Stimulated activated CD4-positive, alpha-beta T cell treated with anti-CD3 and anti-CD28 coated beads, Interleukin-4, amount 100 ng/mL, for 48 hours (primary cell): ENCODE measurements at regions not wholly inside any gene's neighbourhood (a gene's known extent, or its start where the extent isn't known, plus 50 kb on each side); places are given as distances from the start of the nearest gene placed in this dataset.

Experiments
- DNase-seq, 2 donors: peaks; one replicate each; pipeline ENCODE4 v3.0.0-alpha.2; 2020; ENCODE audit warnings: low read depth in 2 of 2

GRCh38 chr6:169891846-169892245 lies 140.4 kb downstream of the ERMARD start:
- no peak for DNase-seq

GRCh38 chr6:169891421-169891820 lies 140.0 kb downstream of the ERMARD start:
- DNase-seq: no peak

DNA sequence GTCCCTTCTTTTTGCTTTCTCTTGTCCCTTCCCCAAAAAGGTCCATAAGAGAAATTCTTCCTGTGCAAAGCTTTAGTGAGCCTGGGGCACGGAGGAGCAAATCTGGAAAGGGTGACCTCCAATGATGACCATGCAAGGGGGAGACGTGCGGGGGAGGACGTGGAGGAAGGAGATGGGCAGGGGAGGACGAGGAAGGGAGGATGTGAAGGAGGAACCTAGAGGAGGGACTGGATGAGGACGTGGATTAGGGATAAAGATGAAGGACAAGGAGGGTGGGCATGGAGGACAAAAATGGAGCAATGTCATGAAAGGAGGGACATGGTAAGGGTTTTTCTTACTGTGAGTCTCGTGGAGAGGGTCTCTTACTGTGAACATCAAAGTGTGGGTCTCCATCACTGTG lies 139.5 kb downstream of the ERMARD start:
- DNase-seq: no peak

GRCh38 chr6:169890049-169890448 lies 138.6 kb downstream of the ERMARD start:
- DNase-seq: no peak

DNA sequence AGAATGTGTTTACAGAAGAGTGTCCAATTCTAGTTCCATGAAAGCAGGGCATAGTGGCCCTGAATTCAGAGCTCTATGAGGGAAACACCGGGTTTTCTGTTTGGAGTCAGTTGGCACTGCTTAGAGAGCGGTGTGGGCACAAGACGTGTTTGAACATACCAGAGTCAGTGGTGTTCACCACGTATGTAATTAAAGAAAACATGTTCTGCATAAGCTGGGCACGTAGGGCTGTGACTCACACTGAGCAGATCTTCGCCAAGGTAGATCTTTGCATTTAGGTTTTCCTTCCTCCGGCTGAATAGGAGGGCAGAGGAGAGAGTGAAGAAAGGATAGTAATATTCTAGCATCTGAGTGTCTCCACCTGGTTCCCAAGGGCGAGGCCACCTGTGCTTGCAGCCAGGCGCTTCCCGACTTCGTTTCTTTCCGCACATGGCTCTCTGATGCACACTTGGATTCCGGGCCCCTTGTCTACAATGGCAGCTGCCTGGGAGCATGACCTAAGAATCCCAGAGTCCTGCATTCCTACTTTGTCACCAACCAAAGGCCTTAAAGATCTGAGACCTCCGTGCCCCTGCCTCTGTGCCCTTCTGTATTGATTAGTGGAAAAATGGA lies 136.2 kb downstream of the ERMARD start:
- no peak for DNase-seq

DNA sequence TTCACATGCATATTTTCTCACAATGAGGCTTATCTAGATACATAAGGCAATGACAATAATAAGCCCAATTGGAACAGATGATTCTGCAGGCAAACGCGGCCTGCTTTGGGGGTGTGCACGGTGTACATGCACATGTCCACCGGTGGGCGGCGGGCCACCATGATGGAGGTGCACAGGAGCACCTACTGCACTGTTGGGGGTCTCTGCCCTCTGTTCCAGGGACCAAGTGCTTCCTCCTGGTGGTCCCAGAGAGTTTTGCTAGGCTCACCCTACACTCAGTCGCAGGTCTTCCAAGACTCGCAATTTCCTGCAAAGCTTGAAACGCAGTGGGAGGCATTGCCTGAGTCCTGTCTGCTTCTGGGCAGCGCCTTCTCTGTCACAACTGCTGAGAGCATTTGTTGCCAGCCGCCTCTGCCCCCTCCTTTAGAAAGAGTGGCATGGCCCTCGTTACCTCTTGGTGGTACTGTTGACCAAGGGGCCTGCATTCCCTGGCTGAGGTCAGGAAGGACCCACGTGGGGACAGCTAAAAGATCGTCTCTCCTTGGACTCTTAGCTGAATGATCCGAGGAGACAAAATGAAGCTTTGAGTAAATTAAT lies 135.3 kb downstream of the ERMARD start:
- no peak for DNase-seq

DNA sequence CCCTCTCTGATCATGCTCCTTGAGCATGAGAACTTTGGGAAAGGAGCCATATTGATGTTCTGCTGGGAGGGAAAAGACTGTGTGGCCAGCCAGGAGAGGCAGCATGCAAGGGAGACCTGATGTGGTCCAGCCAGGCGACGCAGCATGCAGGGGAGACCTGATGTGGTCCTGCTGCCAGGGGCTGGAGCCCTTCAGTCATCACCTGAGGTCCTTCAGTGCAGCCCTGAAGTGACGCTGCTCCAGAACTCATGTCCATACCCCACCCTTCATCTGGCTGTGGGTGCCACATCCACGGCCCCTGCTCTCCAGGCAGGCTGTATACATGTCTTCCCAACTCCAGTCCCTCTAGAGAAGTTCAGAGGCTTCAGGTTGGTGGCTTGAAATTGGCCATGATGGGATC lies 134.4 kb downstream of the ERMARD start:
- DNase-seq: no peak

DNA sequence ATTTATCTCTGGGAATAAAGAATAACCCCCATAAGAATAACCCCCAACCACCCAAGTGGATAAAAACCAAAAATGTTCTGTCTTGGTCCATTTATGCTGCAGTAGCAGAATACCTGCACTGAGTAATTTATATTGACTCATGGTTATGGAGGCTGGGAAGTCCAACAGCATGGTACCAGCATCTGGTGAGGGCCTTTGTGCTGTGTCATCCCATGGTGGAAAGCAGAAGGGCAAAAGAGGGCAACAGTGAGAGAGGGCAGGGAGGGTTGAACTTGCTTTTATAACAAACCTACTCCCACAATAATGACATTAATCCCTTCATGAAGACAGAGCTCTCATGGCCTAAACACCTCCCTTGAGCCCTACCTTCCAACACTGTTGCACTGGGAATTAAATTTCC lies 133.7 kb downstream of the ERMARD start:
- DNase-seq: no peak

- no peak for DNase-seq
These were observed 132.7 kb downstream of the ERMARD start for GRCh38 chr6:169884158-169884557.

- no peak for DNase-seq
These were observed 131.9 kb downstream of the ERMARD start for GRCh38 chr6:169883316-169883715.

DNA sequence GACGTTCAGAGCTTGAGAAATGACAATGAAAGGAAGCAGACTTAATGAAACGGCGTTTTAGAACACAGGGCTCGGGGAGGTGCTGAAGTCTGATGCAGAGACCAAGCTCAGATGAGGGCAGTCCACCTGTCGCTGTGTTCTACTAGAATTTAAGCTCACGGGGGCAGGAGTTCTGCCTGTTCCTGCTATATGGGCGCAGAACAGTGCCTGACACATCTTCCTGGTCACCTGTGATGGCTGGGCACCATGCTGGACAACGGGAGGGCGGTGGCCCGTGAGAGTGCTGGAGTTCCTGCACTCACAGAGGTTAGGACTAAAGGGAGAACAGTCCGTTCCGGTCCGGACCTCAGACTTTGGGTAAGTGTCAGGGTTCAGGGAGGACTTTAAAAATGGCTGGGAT lies 130.6 kb downstream of the ERMARD start:
- no peak for DNase-seq

- DNase-seq: no peak
These were observed 130.0 kb downstream of the ERMARD start for GRCh38 chr6:169881398-169881797.

GRCh38 chr6:169880516-169880915 lies 129.1 kb downstream of the ERMARD start:
- no peak for DNase-seq

- DNase-seq: no peak
These were observed 117.9 kb downstream of the ERMARD start for GRCh38 chr6:169869301-169869700.

DNA sequence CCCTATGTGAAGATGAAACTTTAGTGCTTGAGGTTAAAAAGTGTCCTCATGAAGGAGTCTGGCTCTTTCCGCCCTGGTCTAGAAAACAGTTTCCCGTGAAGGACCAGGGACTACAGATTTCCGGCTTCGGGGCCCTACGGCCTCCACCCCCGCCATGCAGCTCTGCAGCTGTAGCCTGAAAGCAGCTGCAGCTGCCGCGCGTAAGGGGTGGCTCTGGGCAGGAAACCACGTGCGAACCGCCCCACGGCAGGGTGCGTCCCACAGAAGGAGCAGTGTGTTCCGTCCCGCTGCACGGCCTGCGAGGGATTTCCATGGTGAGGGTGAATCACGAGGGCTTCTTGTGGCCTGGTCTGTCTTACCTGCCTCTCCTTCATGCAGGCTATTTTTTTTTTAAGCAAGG lies 117.0 kb downstream of the ERMARD start:
- DNase-seq: peak; percentile 12 to 18

- no peak for DNase-seq
These were observed 116.3 kb downstream of the ERMARD start for GRCh38 chr6:169867751-169868191.

DNA sequence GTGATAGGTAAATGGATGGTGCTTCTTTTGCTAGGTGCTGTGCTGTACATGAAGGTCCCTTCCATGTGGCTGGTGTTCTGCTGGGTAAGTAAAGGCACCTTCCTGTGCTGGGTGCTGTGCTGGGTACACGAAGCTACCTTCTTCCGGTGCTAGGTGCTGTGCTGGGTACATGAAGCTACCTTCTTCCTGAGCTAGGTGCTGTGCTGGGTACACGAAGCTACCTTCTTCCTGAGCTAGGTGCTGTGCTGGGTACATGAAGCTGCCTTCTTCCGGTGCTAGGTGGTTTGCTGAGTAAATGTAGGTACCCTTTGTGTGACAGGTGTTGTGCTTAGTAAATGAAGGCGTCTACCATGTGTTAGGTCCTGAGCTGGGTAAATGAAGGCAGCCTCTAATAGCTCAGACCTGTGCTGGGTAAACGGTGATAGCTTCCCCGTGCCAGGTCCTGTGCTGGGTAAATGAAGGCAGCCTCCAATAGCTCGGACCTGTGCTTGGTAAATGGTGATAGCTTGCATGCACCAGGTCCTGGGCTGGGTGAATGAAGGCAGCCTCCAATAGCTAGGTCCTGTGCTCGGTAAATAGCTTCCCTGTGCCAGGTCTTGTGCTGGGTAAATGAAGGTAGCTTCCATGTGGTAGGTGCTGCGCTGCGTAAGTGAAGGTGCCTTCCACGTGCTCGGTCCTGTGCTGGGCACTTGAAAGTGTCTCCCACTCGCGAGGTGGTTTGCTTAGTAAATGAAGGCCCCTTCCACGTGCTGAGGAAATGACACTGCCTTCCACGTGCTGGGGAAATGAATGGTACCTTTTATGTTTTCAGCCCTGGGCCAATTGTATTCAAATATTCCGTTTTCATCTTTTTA lies 115.5 kb downstream of the ERMARD start:
- DNase-seq: no peak

DNA sequence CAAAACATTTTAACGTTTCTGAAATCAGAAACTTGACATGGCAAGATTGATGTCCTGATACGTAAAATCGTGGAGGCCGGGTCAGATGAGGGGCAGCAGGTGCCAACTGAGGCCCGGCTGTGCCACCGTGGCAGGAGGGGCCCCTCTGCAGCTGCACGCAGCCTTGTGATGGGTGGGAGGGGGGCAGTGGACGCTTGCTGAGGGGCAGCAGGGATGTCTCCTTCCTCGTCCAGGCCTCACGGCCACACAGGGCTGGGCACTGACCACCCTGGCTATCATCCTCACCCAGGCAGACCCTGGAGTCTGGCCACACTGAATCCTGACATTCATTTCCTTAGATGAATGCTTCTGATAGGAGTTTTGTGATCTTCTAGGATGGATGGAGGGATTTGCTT lies 114.7 kb downstream of the ERMARD start:
- DNase-seq: no peak

DNA sequence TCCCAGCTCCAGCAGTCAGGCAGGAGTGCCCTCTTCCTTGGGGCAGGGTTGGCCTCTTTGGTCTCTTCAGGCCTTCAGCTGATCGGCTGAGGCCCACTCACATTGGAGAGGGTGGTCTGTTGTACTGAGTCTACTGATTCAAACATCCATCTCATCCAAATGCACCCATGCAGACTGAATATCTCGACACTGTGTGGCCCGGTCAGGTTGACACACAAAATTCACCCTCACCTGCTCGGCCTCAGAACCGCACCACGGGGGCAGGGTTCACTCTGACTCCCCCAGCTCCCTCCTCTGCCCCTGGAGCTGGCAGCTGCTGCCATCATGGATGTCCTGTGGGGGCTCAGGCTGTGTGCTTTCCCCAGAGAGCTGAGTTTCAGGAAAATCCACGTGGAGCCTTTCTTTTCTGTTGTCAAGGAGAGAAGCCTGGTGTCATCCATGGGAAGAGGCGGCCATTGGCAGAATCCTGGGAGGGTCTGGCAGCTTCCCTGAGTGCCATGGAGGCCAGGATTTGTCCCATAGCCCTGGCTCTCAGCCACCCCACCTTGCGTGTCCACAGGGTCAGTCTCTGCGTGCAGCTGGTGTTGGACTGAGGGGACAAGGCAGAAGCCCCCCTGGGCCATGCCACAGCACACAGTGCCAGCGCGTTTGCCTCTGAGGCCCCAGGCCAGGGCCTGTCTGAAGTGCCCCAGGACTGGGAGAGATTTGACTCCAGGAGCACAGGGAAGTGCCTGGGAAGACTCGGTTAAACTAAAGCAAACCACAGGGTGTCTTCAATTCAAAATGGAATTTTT lies 114.1 kb downstream of the ERMARD start:
- DNase-seq: no peak

DNA sequence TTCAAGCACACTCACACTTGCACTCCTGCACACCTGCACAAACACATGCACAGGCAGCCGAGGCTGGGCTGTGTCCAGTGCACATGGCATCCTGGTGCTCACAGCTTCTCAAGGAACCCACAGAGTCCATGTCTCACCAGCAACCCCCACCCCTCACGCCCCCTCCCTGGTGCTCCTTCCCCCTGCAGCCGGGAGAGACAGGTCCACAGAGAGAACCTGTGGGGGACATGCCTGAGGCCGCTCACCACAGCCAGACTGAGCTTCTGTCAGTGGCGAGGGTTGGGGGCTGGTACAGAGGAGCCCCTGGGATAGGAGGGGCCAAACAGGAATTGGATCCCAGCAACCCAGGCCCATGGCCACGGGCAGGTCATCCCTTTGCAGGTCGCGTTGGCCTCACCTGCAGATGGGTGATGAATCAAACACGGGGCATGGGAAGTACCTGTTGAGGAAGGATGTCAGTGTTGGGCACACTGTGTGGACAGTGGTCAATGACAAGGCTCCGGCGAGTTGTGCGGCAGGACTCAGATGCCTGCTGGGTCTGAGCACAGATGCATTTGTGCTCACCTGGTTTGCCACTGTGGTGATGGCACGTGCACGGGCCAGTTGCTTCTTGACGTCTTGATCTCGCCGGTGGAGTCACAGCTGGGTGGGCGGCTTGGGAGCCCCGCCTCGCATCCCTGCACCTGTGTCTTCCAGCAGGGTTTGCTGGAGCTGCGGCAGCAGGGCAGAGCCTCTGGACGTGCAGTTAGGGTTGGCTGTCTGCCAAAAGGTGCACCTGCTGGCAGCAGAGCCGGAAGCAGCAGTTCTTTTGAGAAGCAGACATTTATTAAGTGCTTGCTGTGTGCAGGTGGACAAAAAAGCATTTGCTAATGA lies 113.0 kb downstream of the ERMARD start:
- DNase-seq: no peak

DNA sequence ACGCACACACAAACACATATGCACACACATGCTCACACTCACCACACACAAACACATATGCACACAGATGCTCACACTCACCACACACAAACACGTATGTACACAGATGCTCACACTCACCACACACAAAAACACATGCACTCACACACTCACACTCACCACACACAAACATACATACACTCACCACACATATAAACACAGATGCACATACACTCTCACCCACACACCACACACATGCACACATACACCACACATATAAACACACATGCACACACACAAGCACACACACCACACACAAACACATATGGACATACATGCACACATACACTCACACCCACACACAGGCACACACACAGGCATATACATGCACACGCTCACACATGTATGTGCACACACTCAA lies 112.3 kb downstream of the ERMARD start:
- DNase-seq: no peak
